Astrocyte (in vitro differentiated cells and primary cell): ENCODE measurements at regions not wholly inside any gene's neighbourhood (a gene's known extent, or its start where the extent isn't known, plus 50 kb on each side); places are given as distances from the start of the nearest gene placed in this dataset.

Experiments used
- DNase-seq: peaks from one replicate; pipeline ENCODE4 v3.0.0-alpha.2; 2010; ENCODE audit warnings: low read depth
- FAIRE-seq: peaks from 2 replicates; lab custom pipeline; 2011; peaks lifted over from hg19 to GRCh38; lab: Jason Lieb, UNC
- H2AFZ ChIP-seq: 2 replicates; pipeline ENCODE4 v1.6.0; 2012; ENCODE audit warnings: low read depth, low read length, inconsistent platforms
- H3K27ac ChIP-seq: 2 replicates; pipeline ENCODE4 v1.5.1; 2011; ENCODE audit warnings: low read depth, low read length, inconsistent platforms
- H3K27me3 ChIP-seq: 2 replicates; pipeline ENCODE4 v1.6.0; 2011; ENCODE audit warnings: low read length, inconsistent platforms; ENCODE audit not compliant: insufficient read depth
- H3K36me3 ChIP-seq: 2 replicates; pipeline ENCODE4 v1.5.1; 2011; ENCODE audit warnings: low read length, inconsistent platforms; ENCODE audit not compliant: insufficient read depth
- H3K4me1 ChIP-seq: 2 replicates; pipeline ENCODE4 v1.5.1; 2011; ENCODE audit warnings: low read length, inconsistent platforms; ENCODE audit not compliant: insufficient read depth
- H3K4me2 ChIP-seq: 2 replicates; pipeline ENCODE4 v1.6.0; 2012; ENCODE audit warnings: low read length, inconsistent platforms
- H3K4me3 ChIP-seq: 2 replicates; pipeline ENCODE4 v1.5.1; 2011; ENCODE audit warnings: low read depth, mild to moderate bottlenecking, low read length, inconsistent platforms; ENCODE audit not compliant: insufficient read depth
- H3K79me2 ChIP-seq: 2 replicates; pipeline ENCODE4 v1.6.0; 2012; ENCODE audit warnings: mild to moderate bottlenecking, low read length, inconsistent platforms; ENCODE audit not compliant: insufficient read depth
- H3K9ac ChIP-seq: 2 replicates; pipeline ENCODE4 v1.6.0; 2012; ENCODE audit warnings: mild to moderate bottlenecking, low read length, inconsistent platforms
- H3K9me3 ChIP-seq: 2 replicates; pipeline ENCODE4 v1.5.1; 2012; ENCODE audit warnings: low read depth, mild to moderate bottlenecking, low read length, inconsistent platforms; ENCODE audit not compliant: insufficient read depth
- H4K20me1 ChIP-seq: 2 replicates; pipeline ENCODE4 v1.6.0; 2012; ENCODE audit warnings: low read length, inconsistent platforms; ENCODE audit not compliant: insufficient read depth
- H3K27ac Mint-ChIP-seq: one replicate; pipeline ENCODE4 v1.8.0; 2021; ENCODE audit warnings: mild to moderate bottlenecking, mixed read lengths; ENCODE audit not compliant: unreplicated experiment
- H3K27me3 Mint-ChIP-seq: one replicate; pipeline ENCODE4 v1.8.0; 2021; ENCODE audit warnings: low read depth, mixed read lengths; ENCODE audit not compliant: unreplicated experiment
- H3K36me3 Mint-ChIP-seq: one replicate; pipeline ENCODE4 v1.8.0; 2021; ENCODE audit warnings: low read depth, mixed read lengths; ENCODE audit not compliant: unreplicated experiment
- H3K4me1 Mint-ChIP-seq: one replicate; pipeline ENCODE4 v1.8.0; 2021; ENCODE audit warnings: low read depth, mixed read lengths; ENCODE audit not compliant: unreplicated experiment
- H3K4me3 Mint-ChIP-seq: one replicate; pipeline ENCODE4 v1.8.0; 2021; ENCODE audit warnings: mild to moderate bottlenecking, moderate library complexity, mixed read lengths; ENCODE audit not compliant: unreplicated experiment
- H3K9me3 Mint-ChIP-seq: one replicate; pipeline ENCODE4 v1.8.0; 2021; ENCODE audit warnings: mild to moderate bottlenecking, mixed read lengths; ENCODE audit not compliant: unreplicated experiment
- CTCF ChIP-seq: IDR thresholded peaks from 2 replicates; pipeline ENCODE4 v1.5.1; 2011; ENCODE audit warnings: low read depth, mild to moderate bottlenecking, inconsistent platforms, low read length, moderate library complexity; ENCODE audit not compliant: insufficient read depth
- EZH2 ChIP-seq: IDR thresholded peaks from 2 replicates; pipeline ENCODE4 v1.6.1; 2012; ENCODE audit warnings: mild to moderate bottlenecking, low read length, inconsistent platforms; ENCODE audit not compliant: insufficient read depth

GRCh38 chrX:143935601-143936000, 51.7 kb downstream of the UBE2NL start:
- Histone ChIP-seq H3K4me1 (no peaks in the 10 kb centered on the region), H3K27ac (no peak overlapping the region), H3K27me3 (no peaks in the 10 kb centered on the region), H3K4me3 (no peak overlapping the region), H3K4me2 (no peak overlapping the region), H3K9me3 (no peaks in the 10 kb centered on the region), H2AFZ (no peak overlapping the region), H3K79me2 (no peaks in the 10 kb centered on the region), H4K20me1 (no peaks in the 10 kb centered on the region), H3K36me3 (no peaks in the 10 kb centered on the region), H3K9ac (no peak overlapping the region)
- Mint-ChIP-seq H3K4me3 (no peak overlapping the region), H3K36me3 (no peaks in the 10 kb centered on the region), H3K4me1 (no peaks in the 10 kb centered on the region), H3K27ac (no peak overlapping the region), H3K27me3 (no peaks in the 10 kb centered on the region), H3K9me3 (peaks cover 2% of the 10 kb centered on the region)
- TF ChIP-seq EZH2 (no peak), CTCF (no peak)
- DNase-seq, result no peak
- FAIRE-seq, result no peak

- DNase-seq (no peak), FAIRE-seq (no peak)
- H3K4me1 ChIP-seq, result no peaks in the 10 kb centered on the region
- H3K4me2 ChIP-seq, result no peak overlapping the region
- Mint-ChIP-seq H3K4me3 (no peak overlapping the region), H3K9me3 (no peaks in the 10 kb centered on the region), H3K27me3 (no peaks in the 10 kb centered on the region), H3K4me1 (no peaks in the 10 kb centered on the region), H3K36me3 (no peaks in the 10 kb centered on the region), H3K27ac (no peak overlapping the region)
- no peak overlapping the region for H3K27ac ChIP-seq
- H2AFZ ChIP-seq, result no peak overlapping the region
- H3K79me2 ChIP-seq, result no peaks in the 10 kb centered on the region
- no peaks in the 10 kb centered on the region for H3K36me3 ChIP-seq
- H4K20me1 ChIP-seq, result no peaks in the 10 kb centered on the region
- TF ChIP-seq CTCF, result no peak
- TF ChIP-seq EZH2, result no peak
- no peak overlapping the region for H3K4me3 ChIP-seq
- no peak overlapping the region for H3K9ac ChIP-seq
- H3K9me3 ChIP-seq, result no peaks in the 10 kb centered on the region
- H3K27me3 ChIP-seq, result no peaks in the 10 kb centered on the region
Observed at GRCh38 chrX:143940119-143940518, 56.2 kb downstream of the UBE2NL start.

- no peaks in the 10 kb centered on the region for H3K79me2 ChIP-seq
- H3K4me3 ChIP-seq, result no peak overlapping the region
- Mint-ChIP-seq H3K9me3 (peaks cover 2% of the 10 kb centered on the region), H3K4me3 (no peak overlapping the region), H3K27ac (no peak overlapping the region), H3K36me3 (no peaks in the 10 kb centered on the region), H3K27me3 (no peaks in the 10 kb centered on the region), H3K4me1 (no peaks in the 10 kb centered on the region)
- no peak for TF ChIP-seq EZH2
- TF ChIP-seq CTCF, result no peak
- no peaks in the 10 kb centered on the region for H3K9me3 ChIP-seq
- no peaks in the 10 kb centered on the region for H3K36me3 ChIP-seq
- H3K4me2 ChIP-seq, result no peak overlapping the region
- no peaks in the 10 kb centered on the region for H4K20me1 ChIP-seq
- H3K4me1 ChIP-seq, result no peaks in the 10 kb centered on the region
- FAIRE-seq (no peak), DNase-seq (no peak)
- no peak overlapping the region for H3K27ac ChIP-seq
- H2AFZ ChIP-seq, result no peak overlapping the region
- H3K9ac ChIP-seq, result no peak overlapping the region
- no peaks in the 10 kb centered on the region for H3K27me3 ChIP-seq
Observed at GRCh38 chrX:143945171-143945570, 61.3 kb downstream of the UBE2NL start.
